HEK293T (cell line): ENCODE measurements at regions not wholly inside any gene's neighbourhood (a gene's known extent, or its start where the extent isn't known, plus 50 kb on each side); places are given as distances from the start of the nearest gene placed in this dataset.

Source experiments
- BHLHE40 ChIP-seq: fragments of 450-650 bp; IDR thresholded peaks from 2 replicates; pipeline ENCODE4 v1.6.1; 2016; ENCODE audit warnings: mild to moderate bottlenecking, moderate library complexity, borderline replicate concordance
- CTBP1 ChIP-seq: fragments of 450-650 bp; IDR thresholded peaks from 2 replicates; pipeline ENCODE4 v1.6.1; 2016; ENCODE audit warnings: borderline replicate concordance
- ELF4 ChIP-seq: fragments of 450-650 bp; IDR thresholded peaks from 2 replicates; pipeline ENCODE4 v1.6.1; 2017; ENCODE audit warnings: antibody characterized with exemption
- FOXK2 ChIP-seq: fragments of 450-650 bp; IDR thresholded peaks from 2 replicates; pipeline ENCODE4 v1.6.1; 2016; ENCODE audit warnings: mild to moderate bottlenecking
- FOXM1 ChIP-seq: fragments of 450-650 bp; IDR thresholded peaks from 2 replicates; pipeline ENCODE4 v1.6.1; 2017; ENCODE audit warnings: mild to moderate bottlenecking, borderline replicate concordance
- HDGF ChIP-seq: fragments of 450-650 bp; IDR thresholded peaks from 2 replicates; pipeline ENCODE4 v1.6.1; 2017; ENCODE audit warnings: antibody characterized with exemption, borderline replicate concordance
- NFRKB ChIP-seq: fragments of 450-650 bp; IDR thresholded peaks from 2 replicates; pipeline ENCODE4 v1.6.1; 2016; ENCODE audit warnings: mild to moderate bottlenecking, moderate library complexity
- PKNOX1 ChIP-seq: fragments of 450-650 bp; IDR thresholded peaks from 2 replicates; pipeline ENCODE4 v1.6.1; 2016
- SP1 ChIP-seq: fragments of 450-650 bp; IDR thresholded peaks from 2 replicates; pipeline ENCODE4 v1.6.1; 2017
- SUZ12 ChIP-seq: fragments of 450-650 bp; IDR thresholded peaks from 2 replicates; pipeline ENCODE4 v1.6.1; 2016; ENCODE audit warnings: mild to moderate bottlenecking
- TARDBP ChIP-seq: fragments of 450-650 bp; IDR thresholded peaks from 2 replicates; pipeline ENCODE4 v1.6.1; 2016

GRCh38 chr11:87954476-87954875 is 220.8 kb downstream of the RAB38 start:
- TF ChIP-seq SP1 (no peak), HDGF (no peak), CTBP1 (no peak), SUZ12 (no peak), PKNOX1 (no peak), NFRKB (no peak), ELF4 (no peak), FOXK2 (no peak), TARDBP (no peak), BHLHE40 (no peak), FOXM1 (no peak)
